HCT116 (cell line): ENCODE measurements at regions not wholly inside any gene's neighbourhood (a gene's known extent, or its start where the extent isn't known, plus 50 kb on each side); places are given as distances from the start of the nearest gene placed in this dataset.

Source experiments
- ATAC-seq: fragments of 200-7000 bp; cut with Tn5 transposase; 2 replicates; pipeline ENCODE4 v1.9.1; 2020; ENCODE audit warnings: mild to moderate bottlenecking, moderate library complexity
- BruUV-seq: library from RNA; stranded (reverse); fragments of 400-500 nt; replicated peaks from 2 replicates; lab custom pipeline; 2021; lab: Mats Ljungman, UMichigan
- CTCF ChIA-PET: fragments of 300-600 bp; sonication (Branson Sonifier 250); formaldehyde crosslinking; loops from one replicate; lab custom pipeline; 2021; ENCODE audit warnings: antibody characterized with exemption; lab: Charles Lee
- POLR2A ChIA-PET: fragments of 300-600, 350-600 bp; sonication (Branson Sonifier 250); formaldehyde crosslinking; loops from one replicate; lab custom pipeline; 2021; ENCODE audit warnings: antibody characterized with exemption; lab: Charles Lee
- RAD21 ChIA-PET, 2 experiments: fragments of 300-600 bp; sonication (Branson Sonifier 250); formaldehyde crosslinking; loops; one replicate each; lab custom pipeline; 2023; ENCODE audit warnings: low total read pairs in 2 of 2; ENCODE audit not compliant: uncharacterized antibody in 2 of 2, unreplicated experiment in 2 of 2, low non-redundant PET in 1 of 2; lab: Charles Lee
- DNase-seq: peaks from one replicate; pipeline ENCODE4 v3.0.0-alpha.2; 2010; ENCODE audit warnings: low read depth, low spot score
- H2AFZ ChIP-seq: fragments of 200-600 bp; shearing (Covaris generic), sonication (generic); 2 replicates; pipeline ENCODE4 v1.6.1; 2017; ENCODE audit warnings: low read depth, mixed run types, mixed read lengths, antibody characterized with exemption, low read length; ENCODE audit not compliant: poor library complexity, severe bottlenecking
- H3K27ac ChIP-seq: 2 replicates; pipeline ENCODE4 v1.5.1; 2012; ENCODE audit warnings: low read depth, low read length
- H3K27me3 ChIP-seq: fragments of 200-600 bp; sonication (generic); 2 replicates; pipeline ENCODE4 v1.6.1; 2016; ENCODE audit warnings: mixed run types, low read length, mixed read lengths; ENCODE audit not compliant: insufficient read depth
- H3K36me3 ChIP-seq, 2 experiments: fragments of 200-500 bp in 1 of 2; fragments of 200-600 bp in 1 of 2; sonication (Bioruptor generic) in 1 of 2; sonication (generic) in 1 of 2; 2 replicates each; pipeline versions ENCODE4 v1.5.1 to v1.6.1; 2014 to 2016; ENCODE audit warnings: low read length in 2 of 2, inconsistent platforms in 1 of 2, mixed read lengths in 1 of 2, mixed run types in 1 of 2; ENCODE audit not compliant: insufficient read depth in 2 of 2, control insufficient read depth in 1 of 2
- H3K4me1 ChIP-seq, 2 experiments: fragments of 200-600 bp in 1 of 2; sonication (generic) in 1 of 2; 2 replicates each; pipeline versions ENCODE4 v1.5.1 to v1.6.1; 2012 to 2017; ENCODE audit warnings: low read length in 2 of 2, inconsistent platforms in 1 of 2, mild to moderate bottlenecking in 1 of 2, mixed read lengths in 1 of 2, mixed run types in 1 of 2, moderate library complexity in 1 of 2; ENCODE audit not compliant: insufficient read depth in 2 of 2, control insufficient read depth in 1 of 2
- H3K4me2 ChIP-seq: fragments of 200-600 bp; sonication (generic); 2 replicates; pipeline ENCODE4 v1.6.1; 2017; ENCODE audit warnings: mixed run types, low read length, mixed read lengths
- H3K4me3 ChIP-seq, 2 experiments: fragments of 200-600 bp in 1 of 2; sonication (generic) in 1 of 2; replicated peaks in 1 of 2; 2 replicates each; pipeline ENCODE4 v1.5.1; 2011 to 2016; ENCODE audit warnings: low read length in 2 of 2, control low read depth in 1 of 2, low read depth in 1 of 2, mild to moderate bottlenecking in 1 of 2, mixed read lengths in 1 of 2, mixed run types in 1 of 2
- H3K79me2 ChIP-seq: fragments of 200-600 bp; sonication (generic); 2 replicates; pipeline ENCODE4 v1.6.1; 2017; ENCODE audit warnings: mild to moderate bottlenecking, mixed run types, low read length, moderate library complexity, mixed read lengths; ENCODE audit not compliant: insufficient read depth
- H3K9ac ChIP-seq: fragments of 200-600 bp; sonication (generic); 2 replicates; pipeline ENCODE4 v1.6.1; 2016; ENCODE audit warnings: low read length, mixed read lengths
- H3K9me2 ChIP-seq: fragments of 200-600 bp; sonication (generic), shearing (Covaris generic); 2 replicates; pipeline ENCODE4 v1.6.1; 2017; ENCODE audit warnings: mixed run types, mild to moderate bottlenecking, moderate library complexity; ENCODE audit not compliant: insufficient read depth
- H3K9me3 ChIP-seq, 2 experiments: fragments of 200-500 bp in 1 of 2; fragments of 200-600 bp in 1 of 2; sonication (Bioruptor generic) in 1 of 2; sonication (generic) in 1 of 2; 2 replicates each; pipeline ENCODE4 v1.6.1; 2014 to 2017; ENCODE audit warnings: low read length in 2 of 2, mixed read lengths in 2 of 2, inconsistent platforms in 1 of 2, low read depth in 1 of 2, mild to moderate bottlenecking in 1 of 2, mixed run types in 1 of 2, moderate library complexity in 1 of 2; ENCODE audit not compliant: control insufficient read depth in 1 of 2, insufficient read depth in 1 of 2
- H4K20me1 ChIP-seq: fragments of 200-600 bp; sonication (generic), shearing (Covaris generic); 2 replicates; pipeline ENCODE4 v1.6.1; 2017; ENCODE audit warnings: mixed run types, mild to moderate bottlenecking, moderate library complexity; ENCODE audit not compliant: insufficient read depth
- CBX3 ChIP-seq: IDR thresholded peaks from 2 replicates; pipeline ENCODE4 v1.6.1; 2012; ENCODE audit warnings: low read depth
- CEBPB ChIP-seq: IDR thresholded peaks from 2 replicates; pipeline ENCODE4 v1.6.1; 2012; ENCODE audit warnings: low read depth
- ELF1 ChIP-seq: IDR thresholded peaks from 2 replicates; pipeline ENCODE4 v1.6.1; 2012; ENCODE audit warnings: low read depth, borderline replicate concordance
- EZH2 ChIP-seq: fragments of 200-600 bp; sonication (generic); IDR thresholded peaks from 2 replicates; pipeline ENCODE4 v1.6.1; 2017; ENCODE audit warnings: antibody characterized with exemption, mixed run types
- EZH2phosphoT487 ChIP-seq: fragments of 200-600 bp; IDR thresholded peaks from 2 replicates; pipeline ENCODE4 v1.6.1; 2018; ENCODE audit warnings: antibody characterized with exemption, borderline replicate concordance
- JUND ChIP-seq: IDR thresholded peaks from 2 replicates; pipeline ENCODE4 v1.6.1; 2012
- POLR2AphosphoS5 ChIP-seq: IDR thresholded peaks from 2 replicates; pipeline ENCODE4 v1.6.1; 2011; ENCODE audit warnings: mild to moderate bottlenecking, low read depth, low read length, moderate library complexity
- SIN3A ChIP-seq: IDR thresholded peaks from 2 replicates; pipeline ENCODE4 v1.6.1; 2012; ENCODE audit warnings: low read depth
- SP1 ChIP-seq: IDR thresholded peaks from 2 replicates; pipeline ENCODE4 v1.6.1; 2012; ENCODE audit warnings: low read depth
- SRF ChIP-seq: IDR thresholded peaks from 2 replicates; pipeline ENCODE4 v1.6.1; 2012; ENCODE audit warnings: low read depth
- TCF7L2 ChIP-seq: IDR thresholded peaks from 2 replicates; pipeline ENCODE4 v1.7.0; 2011; ENCODE audit warnings: borderline replicate concordance, inconsistent platforms; ENCODE audit not compliant: insufficient read depth, insufficient read length; ENCODE audit errors: extremely low read depth
- YY1 ChIP-seq: IDR thresholded peaks from 2 replicates; pipeline ENCODE4 v1.6.1; 2011; ENCODE audit warnings: low read length, low read depth, moderate library complexity, mild to moderate bottlenecking; ENCODE audit not compliant: insufficient replicate concordance; ENCODE audit errors: extremely low read depth
- ZFX ChIP-seq: fragments of 450-650 bp; IDR thresholded peaks from 2 replicates; pipeline ENCODE4 v1.6.1; 2017
- ZNF274 ChIP-seq: fragments of 200-500 bp; sonication (Bioruptor generic); IDR thresholded peaks from 2 replicates; pipeline ENCODE4 v1.6.1; 2014; ENCODE audit warnings: mild to moderate bottlenecking, low read depth, low read length, inconsistent platforms
- intact Hi-C: fragments of 100-400 bp; cut with micrococcal nuclease; formaldehyde crosslinking; loops from 2 replicates; pipeline ENCODE4 v1.10.0; 2022
- TF ChIP-seq, protein P1 (sequence below), 3 experiments: fragments of 200-600 bp in 1 of 3; sonication (generic) in 1 of 3; IDR thresholded peaks in 2 of 3; conservative IDR thresholded peaks in 1 of 3; 2 replicates each; pipeline ENCODE4 v1.5.1; 2012 to 2017; ENCODE audit warnings: low read depth in 2 of 3, low read length in 2 of 3, antibody characterized with exemption in 1 of 3, borderline replicate concordance in 1 of 3, control low read depth in 1 of 3, mild to moderate bottlenecking in 1 of 3, mixed read lengths in 1 of 3, mixed run types in 1 of 3, moderate library complexity in 1 of 3; ENCODE audit not compliant: insufficient read depth in 1 of 3
- TF ChIP-seq, protein P2 (sequence below): IDR thresholded peaks from 2 replicates; pipeline ENCODE4 v1.6.1; 2012
- TF ChIP-seq, protein P3 (sequence below): IDR thresholded peaks from 2 replicates; pipeline ENCODE4 v1.6.1; 2012; ENCODE audit warnings: low read depth

DNA sequence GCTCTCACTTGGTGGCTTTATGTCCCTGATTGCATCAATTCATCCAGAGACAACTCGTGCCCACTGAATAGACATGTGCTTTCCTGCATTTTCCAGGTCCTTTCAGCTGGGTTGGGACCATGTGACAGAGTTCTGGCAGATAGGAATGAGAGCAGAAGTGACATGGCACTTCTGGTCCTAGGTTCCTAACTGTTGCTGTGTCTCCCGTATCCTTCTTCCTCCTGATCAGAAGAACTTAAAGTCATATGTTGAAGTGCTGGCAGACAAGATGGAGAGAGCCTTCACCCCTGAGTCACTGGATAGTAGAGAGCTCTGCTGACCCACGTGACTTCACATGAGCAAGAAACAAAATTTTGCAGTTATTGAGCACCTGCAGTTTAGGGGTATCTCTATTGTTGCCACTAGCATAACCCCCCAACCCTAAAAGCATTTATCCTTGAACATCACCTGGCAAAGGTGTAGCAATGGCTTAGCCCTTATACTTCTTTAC is 80.0 kb downstream of the NREP start:
- BruUV-seq: no TSS peak
- Histone ChIP-seq H3K9me3 (no peaks in the 10 kb centered on the region), H3K27ac (no peak overlapping the region), H3K4me3 (no peak overlapping the region), H3K9me2 (no peaks in the 10 kb centered on the region), H4K20me1 (no peaks in the 10 kb centered on the region), H3K4me2 (no peak overlapping the region), H2AFZ (no peak overlapping the region), H3K4me1 (peaks cover 11 to 19% of the 10 kb centered on the region in 2 experiments; a peak in 3 of 4 replicates), H3K9ac (no peak overlapping the region), H3K79me2 (no peaks in the 10 kb centered on the region), H3K27me3 (no peaks in the 10 kb centered on the region), H3K36me3 (no peaks in the 10 kb centered on the region)
- ATAC-seq (no peak), DNase-seq (no peak)
- TF ChIP-seq SP1 (no peak), SIN3A (no peak), POLR2AphosphoS5 (no peak), SRF (no peak), JUND (no peak), EZH2phosphoT487 (no peak), TCF7L2 (no peak), ZFX (no peak), EZH2 (no peak), CEBPB (no peak), YY1 (no peak), ZNF274 (no peak), ELF1 (no peak), CBX3 (no peak)
- TF ChIP-seq, protein P1, sequence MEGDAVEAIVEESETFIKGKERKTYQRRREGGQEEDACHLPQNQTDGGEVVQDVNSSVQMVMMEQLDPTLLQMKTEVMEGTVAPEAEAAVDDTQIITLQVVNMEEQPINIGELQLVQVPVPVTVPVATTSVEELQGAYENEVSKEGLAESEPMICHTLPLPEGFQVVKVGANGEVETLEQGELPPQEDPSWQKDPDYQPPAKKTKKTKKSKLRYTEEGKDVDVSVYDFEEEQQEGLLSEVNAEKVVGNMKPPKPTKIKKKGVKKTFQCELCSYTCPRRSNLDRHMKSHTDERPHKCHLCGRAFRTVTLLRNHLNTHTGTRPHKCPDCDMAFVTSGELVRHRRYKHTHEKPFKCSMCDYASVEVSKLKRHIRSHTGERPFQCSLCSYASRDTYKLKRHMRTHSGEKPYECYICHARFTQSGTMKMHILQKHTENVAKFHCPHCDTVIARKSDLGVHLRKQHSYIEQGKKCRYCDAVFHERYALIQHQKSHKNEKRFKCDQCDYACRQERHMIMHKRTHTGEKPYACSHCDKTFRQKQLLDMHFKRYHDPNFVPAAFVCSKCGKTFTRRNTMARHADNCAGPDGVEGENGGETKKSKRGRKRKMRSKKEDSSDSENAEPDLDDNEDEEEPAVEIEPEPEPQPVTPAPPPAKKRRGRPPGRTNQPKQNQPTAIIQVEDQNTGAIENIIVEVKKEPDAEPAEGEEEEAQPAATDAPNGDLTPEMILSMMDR (IDR thresholded peaks at IDR 0.05 in 2 of 3, conservative IDR thresholded peaks at IDR 0.05 in 1 of 3; ENCODE audit: borderline replicate concordance in 1 of 3, insufficient read depth in 1 of 3, low read depth in 2 of 3, low read length in 2 of 3): no peak
- TF ChIP-seq, protein P2, sequence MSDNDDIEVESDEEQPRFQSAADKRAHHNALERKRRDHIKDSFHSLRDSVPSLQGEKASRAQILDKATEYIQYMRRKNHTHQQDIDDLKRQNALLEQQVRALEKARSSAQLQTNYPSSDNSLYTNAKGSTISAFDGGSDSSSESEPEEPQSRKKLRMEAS: no peak
- TF ChIP-seq, protein P3, sequence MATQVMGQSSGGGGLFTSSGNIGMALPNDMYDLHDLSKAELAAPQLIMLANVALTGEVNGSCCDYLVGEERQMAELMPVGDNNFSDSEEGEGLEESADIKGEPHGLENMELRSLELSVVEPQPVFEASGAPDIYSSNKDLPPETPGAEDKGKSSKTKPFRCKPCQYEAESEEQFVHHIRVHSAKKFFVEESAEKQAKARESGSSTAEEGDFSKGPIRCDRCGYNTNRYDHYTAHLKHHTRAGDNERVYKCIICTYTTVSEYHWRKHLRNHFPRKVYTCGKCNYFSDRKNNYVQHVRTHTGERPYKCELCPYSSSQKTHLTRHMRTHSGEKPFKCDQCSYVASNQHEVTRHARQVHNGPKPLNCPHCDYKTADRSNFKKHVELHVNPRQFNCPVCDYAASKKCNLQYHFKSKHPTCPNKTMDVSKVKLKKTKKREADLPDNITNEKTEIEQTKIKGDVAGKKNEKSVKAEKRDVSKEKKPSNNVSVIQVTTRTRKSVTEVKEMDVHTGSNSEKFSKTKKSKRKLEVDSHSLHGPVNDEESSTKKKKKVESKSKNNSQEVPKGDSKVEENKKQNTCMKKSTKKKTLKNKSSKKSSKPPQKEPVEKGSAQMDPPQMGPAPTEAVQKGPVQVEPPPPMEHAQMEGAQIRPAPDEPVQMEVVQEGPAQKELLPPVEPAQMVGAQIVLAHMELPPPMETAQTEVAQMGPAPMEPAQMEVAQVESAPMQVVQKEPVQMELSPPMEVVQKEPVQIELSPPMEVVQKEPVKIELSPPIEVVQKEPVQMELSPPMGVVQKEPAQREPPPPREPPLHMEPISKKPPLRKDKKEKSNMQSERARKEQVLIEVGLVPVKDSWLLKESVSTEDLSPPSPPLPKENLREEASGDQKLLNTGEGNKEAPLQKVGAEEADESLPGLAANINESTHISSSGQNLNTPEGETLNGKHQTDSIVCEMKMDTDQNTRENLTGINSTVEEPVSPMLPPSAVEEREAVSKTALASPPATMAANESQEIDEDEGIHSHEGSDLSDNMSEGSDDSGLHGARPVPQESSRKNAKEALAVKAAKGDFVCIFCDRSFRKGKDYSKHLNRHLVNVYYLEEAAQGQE: no peak
- POLR2A ChIA-PET: no interaction called here
- RAD21 ChIA-PET: no interaction called here
- CTCF ChIA-PET: no interaction called here
- intact Hi-C loops: no loop called here
